Neural cell (in vitro differentiated cells): ENCODE measurements at regions not wholly inside any gene's neighbourhood (a gene's known extent, or its start where the extent isn't known, plus 50 kb on each side); places are given as distances from the start of the nearest gene placed in this dataset.

Source experiments
- POLR2AphosphoS5 ChIP-seq: IDR thresholded peaks from 2 replicates; pipeline ENCODE4 v1.6.1; 2012
- TF ChIP-seq, protein P1 (sequence below): fragments of 450-650 bp; IDR thresholded peaks from 2 replicates; pipeline ENCODE4 v1.5.1; 2014; ENCODE audit warnings: antibody characterized with exemption, mild to moderate bottlenecking, moderate library complexity; ENCODE audit not compliant: poor library complexity, severe bottlenecking

DNA sequence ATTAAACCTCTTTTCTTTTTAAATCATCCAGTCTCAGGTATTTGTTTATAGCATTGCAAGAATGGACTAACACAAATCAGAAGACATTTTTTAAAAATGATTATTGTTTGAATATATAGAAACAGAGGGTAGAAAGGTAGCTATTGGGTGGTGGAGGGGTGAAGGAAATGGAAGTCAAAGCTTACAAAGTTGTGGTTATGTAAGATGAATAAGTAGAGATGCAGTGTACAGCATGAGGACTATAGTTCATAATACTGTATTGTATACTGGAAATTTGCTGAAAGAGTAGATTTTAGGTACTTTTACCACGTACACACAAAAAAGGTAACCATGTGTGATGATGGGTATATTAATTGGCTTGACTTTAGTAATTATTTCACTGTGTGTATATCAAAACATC lies 144.0 kb upstream of the FAM3C start:
- no peak for TF ChIP-seq POLR2AphosphoS5
- TF ChIP-seq, protein P1, sequence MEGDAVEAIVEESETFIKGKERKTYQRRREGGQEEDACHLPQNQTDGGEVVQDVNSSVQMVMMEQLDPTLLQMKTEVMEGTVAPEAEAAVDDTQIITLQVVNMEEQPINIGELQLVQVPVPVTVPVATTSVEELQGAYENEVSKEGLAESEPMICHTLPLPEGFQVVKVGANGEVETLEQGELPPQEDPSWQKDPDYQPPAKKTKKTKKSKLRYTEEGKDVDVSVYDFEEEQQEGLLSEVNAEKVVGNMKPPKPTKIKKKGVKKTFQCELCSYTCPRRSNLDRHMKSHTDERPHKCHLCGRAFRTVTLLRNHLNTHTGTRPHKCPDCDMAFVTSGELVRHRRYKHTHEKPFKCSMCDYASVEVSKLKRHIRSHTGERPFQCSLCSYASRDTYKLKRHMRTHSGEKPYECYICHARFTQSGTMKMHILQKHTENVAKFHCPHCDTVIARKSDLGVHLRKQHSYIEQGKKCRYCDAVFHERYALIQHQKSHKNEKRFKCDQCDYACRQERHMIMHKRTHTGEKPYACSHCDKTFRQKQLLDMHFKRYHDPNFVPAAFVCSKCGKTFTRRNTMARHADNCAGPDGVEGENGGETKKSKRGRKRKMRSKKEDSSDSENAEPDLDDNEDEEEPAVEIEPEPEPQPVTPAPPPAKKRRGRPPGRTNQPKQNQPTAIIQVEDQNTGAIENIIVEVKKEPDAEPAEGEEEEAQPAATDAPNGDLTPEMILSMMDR, result no peak
